CD14-positive monocyte (primary cell): ENCODE measurements at regions not wholly inside any gene's neighbourhood (a gene's known extent, or its start where the extent isn't known, plus 50 kb on each side); places are given as distances from the start of the nearest gene placed in this dataset.

Experiments used
- DNase-seq, 3 donors: peaks; one replicate each; pipeline ENCODE4 v3.0.0-alpha.2; 2011 to 2022
- H2AFZ ChIP-seq: 2 replicates; pipeline ENCODE4 v1.6.0; 2012; ENCODE audit warnings: mild to moderate bottlenecking, low read depth, low read length, inconsistent platforms; ENCODE audit not compliant: insufficient read depth, poor library complexity, severe bottlenecking
- H3K27ac ChIP-seq, 2 donors: 1 replicate in 1 of 2; 2 replicates in 1 of 2; pipeline ENCODE4 v1.5.1; 2012 to 2013; ENCODE audit warnings: low read length in 2 of 2, control low read depth in 1 of 2, inconsistent platforms in 1 of 2, low read depth in 1 of 2, mild to moderate bottlenecking in 1 of 2
- H3K27me3 ChIP-seq, 2 donors: one replicate each; pipeline versions ENCODE4 v1.6.0 to v1.6.1; 2011 to 2013; ENCODE audit warnings: low read length in 2 of 2; ENCODE audit not compliant: control insufficient read depth in 2 of 2, insufficient read depth in 2 of 2
- H3K36me3 ChIP-seq, 2 donors: replicated peaks in 1 of 2; 1 replicate in 1 of 2; 2 replicates in 1 of 2; pipeline versions ENCODE4 v1.5.1 to v1.6.1; 2012 to 2013; ENCODE audit warnings: low read length in 2 of 2, control low read depth in 1 of 2, inconsistent platforms in 1 of 2, mild to moderate bottlenecking in 1 of 2; ENCODE audit not compliant: insufficient read depth in 2 of 2, control insufficient read depth in 1 of 2
- H3K4me1 ChIP-seq, 2 donors: 1 replicate in 1 of 2; 2 replicates in 1 of 2; pipeline versions ENCODE4 v1.5.1 to v1.6.1; 2012 to 2013; ENCODE audit warnings: low read length in 2 of 2, control low read depth in 1 of 2, inconsistent platforms in 1 of 2, mild to moderate bottlenecking in 1 of 2, moderate library complexity in 1 of 2; ENCODE audit not compliant: insufficient read depth in 2 of 2, control insufficient read depth in 1 of 2
- H3K4me2 ChIP-seq: replicated peaks from 2 replicates; pipeline ENCODE3; 2012; ENCODE audit warnings: low read length, moderate library complexity, mild to moderate bottlenecking; ENCODE audit not compliant: poor library complexity, severe bottlenecking; ENCODE audit errors: extremely low read depth
- H3K4me3 ChIP-seq, 3 experiments: fragments of 200-600 bp in 1 of 3; sonication (generic) in 1 of 3; replicated peaks in 1 of 3; 1 replicate in 2 of 3; 2 replicates in 1 of 3; pipeline ENCODE4 v1.5.1; 2011 to 2013; ENCODE audit warnings: low read length in 3 of 3, mild to moderate bottlenecking in 3 of 3, control low read depth in 2 of 3, low read depth in 2 of 3, inconsistent platforms in 1 of 3, moderate library complexity in 1 of 3
- H3K79me2 ChIP-seq: 2 replicates; pipeline ENCODE4 v1.6.0; 2012; ENCODE audit warnings: mild to moderate bottlenecking, control low read depth, inconsistent platforms, low read length, moderate library complexity; ENCODE audit not compliant: insufficient read depth
- H3K9ac ChIP-seq: 2 replicates; pipeline ENCODE4 v1.6.0; 2017; ENCODE audit warnings: low read length, mild to moderate bottlenecking; ENCODE audit not compliant: insufficient read depth, poor library complexity, severe bottlenecking
- H3K9me3 ChIP-seq, 2 donors: replicated peaks in 1 of 2; 1 replicate in 1 of 2; 2 replicates in 1 of 2; pipeline versions ENCODE4 v1.5.1 to v1.6.1; 2012 to 2013; ENCODE audit warnings: low read length in 2 of 2, control low read depth in 1 of 2; ENCODE audit not compliant: control insufficient read depth in 1 of 2, insufficient read depth in 1 of 2
- H4K20me1 ChIP-seq: 2 replicates; pipeline ENCODE4 v1.6.0; 2012; ENCODE audit warnings: mild to moderate bottlenecking, low read length, control low read depth, moderate library complexity; ENCODE audit not compliant: insufficient read depth
- H3K27ac Mint-ChIP-seq, 7 donors: one replicate each; pipeline ENCODE4 v1.8.0; 2020; ENCODE audit warnings: mild to moderate bottlenecking in 7 of 7, mixed read lengths in 7 of 7, moderate library complexity in 6 of 7, inconsistent platforms in 2 of 7
- H3K27me3 Mint-ChIP-seq, 3 donors: one replicate each; pipeline ENCODE4 v1.8.0; 2021 to 2022; ENCODE audit warnings: low read depth in 3 of 3, mild to moderate bottlenecking in 3 of 3, mixed read lengths in 3 of 3, moderate library complexity in 3 of 3, inconsistent platforms in 1 of 3
- H3K36me3 Mint-ChIP-seq, 2 donors: one replicate each; pipeline ENCODE4 v1.8.0; 2020; ENCODE audit warnings: mixed read lengths in 2 of 2, inconsistent platforms in 1 of 2, mild to moderate bottlenecking in 1 of 2
- H3K4me1 Mint-ChIP-seq: one replicate; pipeline ENCODE4 v1.8.0; 2020; ENCODE audit warnings: mild to moderate bottlenecking, mixed read lengths
- H3K4me3 Mint-ChIP-seq, 2 donors: one replicate each; pipeline ENCODE4 v1.8.0; 2020; ENCODE audit warnings: mild to moderate bottlenecking in 2 of 2, mixed read lengths in 2 of 2, moderate library complexity in 1 of 2
- H3K9me3 Mint-ChIP-seq, 7 donors: one replicate each; pipeline ENCODE4 v1.8.0; 2020 to 2022; ENCODE audit warnings: mixed read lengths in 7 of 7, mild to moderate bottlenecking in 6 of 7, moderate library complexity in 6 of 7, inconsistent platforms in 2 of 7
- CTCF ChIP-seq: fragments of 200-600 bp; IDR thresholded peaks from one replicate; pipeline ENCODE4 v1.8.0; 2022; ENCODE audit warnings: antibody characterized with exemption, mild to moderate bottlenecking
- WGBS: methylation state at CpG from one replicate; pipeline ENCODE4 v1.1.5; 2013; ENCODE audit warnings: missing lambda C conversion rate; ENCODE audit not compliant: insufficient coverage; 5-methylcytosine and 5-hydroxymethylcytosine counted together
- intact Hi-C, 2 donors: fragments of 100-400 bp; cut with micrococcal nuclease; formaldehyde crosslinking; loops; one replicate each; pipeline versions ENCODE4 v1.15.0 to v1.15.1; 2023

GRCh38 chr14:28142400-28143015 is 624.1 kb upstream of the FOXG1 start:
- intact Hi-C loops, result no loop called here
- Histone ChIP-seq H3K36me3 (no peaks in the 10 kb centered on the region), H3K9me3 (peaks cover 0 to 3% of the 10 kb centered on the region in 2 donors), H3K4me3 (no peak overlapping the region), H2AFZ (no peak overlapping the region), H3K9ac (no peak overlapping the region), H3K27ac (no peak overlapping the region), H3K4me1 (no peaks in the 10 kb centered on the region), H3K79me2 (no peaks in the 10 kb centered on the region), H4K20me1 (no peaks in the 10 kb centered on the region), H3K27me3 (no peaks in the 10 kb centered on the region), H3K4me2 (no peak overlapping the region)
- Mint-ChIP-seq H3K9me3 (peaks cover 0 to 5% (median 2%) of the 10 kb centered on the region in 7 donors), H3K27ac (no peak overlapping the region), H3K27me3 (peaks cover 0 to 1% (median 0%) of the 10 kb centered on the region in 3 donors), H3K36me3 (no peaks in the 10 kb centered on the region), H3K4me3 (no peak overlapping the region), H3K4me1 (no peaks in the 10 kb centered on the region)
- no peak for DNase-seq
- TF ChIP-seq CTCF, result no peak
- WGBS, result no CpG with 5 or more reads among the region's 3 CpGs

- Mint-ChIP-seq H3K27me3 (peaks cover 0 to 1% (median 0%) of the 10 kb centered on the region in 3 donors), H3K9me3 (peaks cover 0 to 5% (median 2%) of the 10 kb centered on the region in 7 donors), H3K27ac (no peak overlapping the region), H3K4me3 (no peak overlapping the region), H3K4me1 (no peaks in the 10 kb centered on the region), H3K36me3 (no peaks in the 10 kb centered on the region)
- H3K4me3 ChIP-seq, result no peak overlapping the region
- DNase-seq, result no peak
- no peaks in the 10 kb centered on the region for H3K79me2 ChIP-seq
- H4K20me1 ChIP-seq, result no peaks in the 10 kb centered on the region
- H3K9me3 ChIP-seq, result peaks cover 0 to 3% of the 10 kb centered on the region in 2 donors
- H3K27ac ChIP-seq, result no peak overlapping the region
- H3K27me3 ChIP-seq, result no peaks in the 10 kb centered on the region
- no peaks in the 10 kb centered on the region for H3K4me1 ChIP-seq
- WGBS, result 100% methylated on average over 1 of the region's 3 CpGs
- TF ChIP-seq CTCF, result no peak
- no peak overlapping the region for H3K9ac ChIP-seq
- no peak overlapping the region for H3K4me2 ChIP-seq
- no peak overlapping the region for H2AFZ ChIP-seq
- intact Hi-C loops, result no loop called here
- no peaks in the 10 kb centered on the region for H3K36me3 ChIP-seq
Measured at GRCh38 chr14:28143316-28143715, 623.3 kb upstream of the FOXG1 start.
